HepG2 (cell line): ENCODE measurements at regions not wholly inside any gene's neighbourhood (a gene's known extent, or its start where the extent isn't known, plus 50 kb on each side); places are given as distances from the start of the nearest gene placed in this dataset.

ENCODE experiments used
- ATAC-seq: fragments of 200-7000 bp; cut with Tn5 transposase; 3 replicates; pipeline ENCODE4 v1.9.1; 2020; ENCODE audit warnings: mild to moderate bottlenecking, moderate library complexity
- BruUV-seq: library from RNA; stranded (reverse); fragments of 400-500 nt; replicated peaks from 2 replicates; lab custom pipeline; 2021; lab: Mats Ljungman, UMichigan
- CTCF ChIA-PET: fragments of 300-600 bp; formaldehyde crosslinking; extraction: SDS; loops from one replicate; lab custom pipeline; 2021; ENCODE audit warnings: low total read pairs, inconsistent platforms, low intra/inter-chr PET ratio; lab: Yijun Ruan, JAX
- POLR2A ChIA-PET: fragments of 350-600 bp; sonication (Branson Sonifier 250); formaldehyde crosslinking; loops from one replicate; lab custom pipeline; 2020; ENCODE audit warnings: antibody characterized with exemption, inconsistent platforms; lab: Yijun Ruan, JAX
- DNase-seq: peaks from one replicate; pipeline ENCODE4 v3.0.0-alpha.2; 2015; ENCODE audit warnings: low spot score
- FAIRE-seq: peaks from 3 replicates; lab custom pipeline; 2011; peaks lifted over from hg19 to GRCh38; lab: Jason Lieb, UNC
- H2AFZ ChIP-seq: one replicate; pipeline ENCODE4 v1.6.1; 2011; ENCODE audit warnings: low read length, inconsistent platforms
- H3K27ac ChIP-seq: fragments of 300-600 bp; 3 replicates; pipeline ENCODE4 v1.8.0; 2011; ENCODE audit warnings: mixed run types, mild to moderate bottlenecking, mixed read lengths, low read length, inconsistent platforms; ENCODE audit not compliant: insufficient read depth; ENCODE audit errors: extremely low read length
- H3K27me3 ChIP-seq, 2 experiments: fragments of 200-600 bp in 1 of 2; 2 replicates in 1 of 2; 3 replicates in 1 of 2; pipeline versions ENCODE4 v1.6.0 to v1.8.0; 2011; ENCODE audit warnings: low read length in 2 of 2, mild to moderate bottlenecking in 2 of 2, moderate library complexity in 2 of 2, inconsistent platforms in 1 of 2; ENCODE audit not compliant: insufficient read depth in 2 of 2, control insufficient read depth in 1 of 2
- H3K36me3 ChIP-seq, 2 experiments: fragments of 200-600 bp in 1 of 2; replicated peaks in 1 of 2; 2 replicates in 1 of 2; 3 replicates in 1 of 2; pipeline versions ENCODE4 v1.5.1 to v1.8.0; 2011; ENCODE audit warnings: low read length in 2 of 2, inconsistent platforms in 1 of 2; ENCODE audit not compliant: insufficient read depth in 2 of 2, control insufficient read depth in 1 of 2
- H3K4me1 ChIP-seq: 2 replicates; pipeline ENCODE4 v1.5.1; 2012; ENCODE audit warnings: low read length, inconsistent platforms; ENCODE audit not compliant: insufficient read depth
- H3K4me2 ChIP-seq: 2 replicates; pipeline ENCODE4 v1.6.0; 2011; ENCODE audit warnings: low read depth, low read length, inconsistent platforms
- H3K4me3 ChIP-seq, 3 experiments: fragments of 200-600 bp in 1 of 3; sonication (generic), shearing (Covaris generic) in 1 of 3; replicated peaks in 1 of 3; 2 replicates each; pipeline ENCODE4 v1.5.1; 2011 to 2016; ENCODE audit warnings: low read length in 3 of 3, inconsistent platforms in 2 of 3, low read depth in 2 of 3, mild to moderate bottlenecking in 2 of 3, control low read depth in 1 of 3, mixed read lengths in 1 of 3; ENCODE audit not compliant: insufficient read depth in 1 of 3
- H3K79me2 ChIP-seq: one replicate; pipeline ENCODE4 v1.6.1; 2011; ENCODE audit warnings: low read length, inconsistent platforms; ENCODE audit not compliant: insufficient read depth
- H3K9ac ChIP-seq: 2 replicates; pipeline ENCODE4 v1.6.0; 2011; ENCODE audit warnings: mild to moderate bottlenecking, low read depth, low read length, inconsistent platforms; ENCODE audit not compliant: insufficient read depth
- H3K9me3 ChIP-seq: 2 replicates; pipeline ENCODE4 v1.5.1; 2012; ENCODE audit warnings: mild to moderate bottlenecking, low read length
- H4K20me1 ChIP-seq: 2 replicates; pipeline ENCODE4 v1.6.0; 2011; ENCODE audit warnings: inconsistent platforms, mild to moderate bottlenecking, low read length, moderate library complexity; ENCODE audit not compliant: insufficient read depth
- ARID2 ChIP-seq: sonication (generic); formaldehyde crosslinking; IDR thresholded peaks from 2 replicates; pipeline ENCODE4 v1.8.1; 2022; ENCODE audit warnings: mild to moderate bottlenecking, missing genetic modification reagents, borderline replicate concordance
- BCLAF1 ChIP-seq: fragments of 450-650 bp; IDR thresholded peaks from 2 replicates; pipeline ENCODE4 v1.6.1; 2017; ENCODE audit warnings: mild to moderate bottlenecking
- EED ChIP-seq: sonication (generic); formaldehyde crosslinking; IDR thresholded peaks from 2 replicates; pipeline ENCODE4 v1.5.0; 2020; ENCODE audit warnings: mild to moderate bottlenecking, missing genetic modification reagents
- HNF4G ChIP-seq, 2 experiments: sonication (generic) in 1 of 2; formaldehyde crosslinking in 1 of 2; IDR thresholded peaks; 2 replicates each; pipeline versions ENCODE4 v1.4.0 to v1.6.1; 2011 to 2020; ENCODE audit warnings: borderline replicate concordance in 2 of 2, low read depth in 2 of 2, mild to moderate bottlenecking in 2 of 2, low read length in 1 of 2, missing genetic modification reagents in 1 of 2, moderate library complexity in 1 of 2
- JARID2 ChIP-seq: sonication (generic); formaldehyde crosslinking; IDR thresholded peaks from 2 replicates; pipeline ENCODE4 v1.8.1; 2023; ENCODE audit warnings: missing genetic modification reagents, inconsistent platforms; ENCODE audit not compliant: insufficient replicate concordance
- MYC ChIP-seq: sonication (generic); formaldehyde crosslinking; IDR thresholded peaks from 2 replicates; pipeline ENCODE4 v1.9.0; 2021; ENCODE audit warnings: missing genetic modification reagents, borderline replicate concordance
- PHF21A ChIP-seq: sonication (generic); formaldehyde crosslinking; IDR thresholded peaks from 2 replicates; pipeline ENCODE4 v1.5.0; 2020; ENCODE audit warnings: mild to moderate bottlenecking, missing genetic modification reagents
- RFXANK ChIP-seq: IDR thresholded peaks from 2 replicates; pipeline ENCODE4 v1.6.1; 2016
- ZC3H4 ChIP-seq: sonication (generic); formaldehyde crosslinking; IDR thresholded peaks from 2 replicates; pipeline ENCODE4 v1.4.0; 2020; ENCODE audit warnings: missing genetic modification reagents, borderline replicate concordance
- ZNF678 ChIP-seq: sonication (generic); formaldehyde crosslinking; IDR thresholded peaks from 2 replicates; pipeline ENCODE4 v1.4.0; 2020; ENCODE audit warnings: mild to moderate bottlenecking, missing genetic modification reagents
- ZNF75D ChIP-seq: sonication (generic); formaldehyde crosslinking; IDR thresholded peaks from 2 replicates; pipeline ENCODE4 v1.8.1; 2023; ENCODE audit warnings: missing genetic modification reagents, mild to moderate bottlenecking, borderline replicate concordance
- ZSCAN21 ChIP-seq: sonication (generic); formaldehyde crosslinking; IDR thresholded peaks from 2 replicates; pipeline ENCODE4 v1.8.0; 2022; ENCODE audit warnings: mild to moderate bottlenecking, missing genetic modification reagents, moderate library complexity, borderline replicate concordance
- WGBS: methylation state at CpG from one replicate; pipeline ENCODE4 v1.1.6; 2017; ENCODE audit warnings: low lambda C conversion rate; 5-methylcytosine and 5-hydroxymethylcytosine counted together
- in situ Hi-C: cut with HindIII; loops from 2 replicates; pipeline ENCODE4 v1.10.0; 2017; ENCODE audit warnings: low pct_unique_long_range_greater_than_20kb; ENCODE audit not compliant: extremely low pct_ligation_motif_present
- intact Hi-C: fragments of 100-400 bp; cut with micrococcal nuclease; formaldehyde crosslinking; loops from one replicate; pipeline ENCODE4 v1.10.0; 2022; ENCODE audit not compliant: unreplicated experiment
- TF ChIP-seq, protein P1 (sequence below): IDR thresholded peaks from 2 replicates; pipeline ENCODE4 v1.6.1; 2016; ENCODE audit warnings: missing genetic modification reagents, missing compliant biosample characterization

- no peaks in the 10 kb centered on the region for H3K36me3 ChIP-seq
- H3K4me2 ChIP-seq: no peak overlapping the region
- no peak for FAIRE-seq
- H3K27me3 ChIP-seq: peaks cover 12 to 58% of the 10 kb centered on the region in 2 experiments; a peak in 4 of 5 replicates
- no peak overlapping the region for H2AFZ ChIP-seq
- intact Hi-C loops (no loop called here), in situ Hi-C loops (no loop called here)
- no peak for DNase-seq
- H3K27ac ChIP-seq: no peak overlapping the region
- no peaks in the 10 kb centered on the region for H3K79me2 ChIP-seq
- peak; percentile 19; the same call in 1 of the 3 replicates for ATAC-seq
- WGBS: 32% methylated on average over 15 of the region's 26 CpGs
- no peak overlapping the region for H3K9ac ChIP-seq
- BruUV-seq: no TSS peak
- no peaks in the 10 kb centered on the region for H4K20me1 ChIP-seq
- no peak overlapping the region for H3K4me3 ChIP-seq
- CTCF ChIA-PET: no interaction called here
- no peaks in the 10 kb centered on the region for H3K4me1 ChIP-seq
- POLR2A ChIA-PET: no interaction called here
- H3K9me3 ChIP-seq: no peaks in the 10 kb centered on the region
- TF ChIP-seq BCLAF1 (no peak), PHF21A (CRISPR knock-in tag) (no peak), ZNF75D (CRISPR knock-in tag) (no peak), EED (CRISPR knock-in tag) (no peak), ZNF678 (CRISPR knock-in tag) (no peak), JARID2 (CRISPR knock-in tag) (no peak), ARID2 (CRISPR knock-in tag) (no peak), RFXANK (CRISPR knock-in tag) (no peak), HNF4G (IDR thresholded peaks at IDR 0.05; ENCODE audit: borderline replicate concordance, low read depth, low read length) (no peak), HNF4G (CRISPR knock-in tag; IDR thresholded peaks at IDR 0.05; ENCODE audit: borderline replicate concordance, low read depth) (no peak), ZSCAN21 (CRISPR knock-in tag) (no peak), MYC (no peak), ZC3H4 (CRISPR knock-in tag) (no peak)
- TF ChIP-seq, protein P1, sequence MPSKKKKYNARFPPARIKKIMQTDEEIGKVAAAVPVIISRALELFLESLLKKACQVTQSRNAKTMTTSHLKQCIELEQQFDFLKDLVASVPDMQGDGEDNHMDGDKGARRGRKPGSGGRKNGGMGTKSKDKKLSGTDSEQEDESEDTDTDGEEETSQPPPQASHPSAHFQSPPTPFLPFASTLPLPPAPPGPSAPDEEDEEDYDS (CRISPR knock-in tag): no peak
These were observed 50.1 kb upstream of the SPACA7 start for GRCh38 chr13:112325920-112326645.
